ENCODE measurements at regions not wholly inside any gene's neighbourhood (a gene's known extent, or its start where the extent isn't known, plus 50 kb on each side); places are given as distances from the start of the nearest gene placed in this dataset.

DNA sequence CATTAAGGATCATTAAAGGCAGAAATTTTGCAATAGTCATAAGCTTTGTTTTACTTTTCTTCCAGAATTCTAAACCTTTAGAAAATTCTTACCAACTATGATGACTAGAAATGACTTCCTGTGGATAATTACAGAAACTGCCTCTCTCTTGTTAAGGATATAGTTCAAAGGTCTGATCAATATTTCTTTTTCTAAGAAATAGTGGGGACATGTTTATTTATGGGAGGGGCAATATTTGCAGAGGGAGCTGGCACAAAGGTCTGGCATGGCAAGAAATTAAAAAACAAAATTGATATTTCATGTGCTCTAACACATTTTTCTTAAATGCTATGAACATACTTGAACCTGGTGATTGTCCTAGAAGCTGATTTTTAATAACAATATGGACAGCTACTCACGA, 448.9 kb downstream of the KCTD8 start:
- H3K9me2 ChIP-seq (replicated peaks; ENCODE audit: insufficient read depth, low read length), result no peaks in the 10 kb centered on the region
- no peaks in the 10 kb centered on the region for H4K20me1 ChIP-seq (ENCODE audit: low read depth, low read length)
- TF ChIP-seq, protein P1, sequence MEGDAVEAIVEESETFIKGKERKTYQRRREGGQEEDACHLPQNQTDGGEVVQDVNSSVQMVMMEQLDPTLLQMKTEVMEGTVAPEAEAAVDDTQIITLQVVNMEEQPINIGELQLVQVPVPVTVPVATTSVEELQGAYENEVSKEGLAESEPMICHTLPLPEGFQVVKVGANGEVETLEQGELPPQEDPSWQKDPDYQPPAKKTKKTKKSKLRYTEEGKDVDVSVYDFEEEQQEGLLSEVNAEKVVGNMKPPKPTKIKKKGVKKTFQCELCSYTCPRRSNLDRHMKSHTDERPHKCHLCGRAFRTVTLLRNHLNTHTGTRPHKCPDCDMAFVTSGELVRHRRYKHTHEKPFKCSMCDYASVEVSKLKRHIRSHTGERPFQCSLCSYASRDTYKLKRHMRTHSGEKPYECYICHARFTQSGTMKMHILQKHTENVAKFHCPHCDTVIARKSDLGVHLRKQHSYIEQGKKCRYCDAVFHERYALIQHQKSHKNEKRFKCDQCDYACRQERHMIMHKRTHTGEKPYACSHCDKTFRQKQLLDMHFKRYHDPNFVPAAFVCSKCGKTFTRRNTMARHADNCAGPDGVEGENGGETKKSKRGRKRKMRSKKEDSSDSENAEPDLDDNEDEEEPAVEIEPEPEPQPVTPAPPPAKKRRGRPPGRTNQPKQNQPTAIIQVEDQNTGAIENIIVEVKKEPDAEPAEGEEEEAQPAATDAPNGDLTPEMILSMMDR (IDR thresholded peaks at IDR 0.05; ENCODE audit: insufficient read depth, low read length, poor library complexity, severe bottlenecking), result no peak
- no peak for TF ChIP-seq EZH2phosphoT487 (conservative IDR thresholded peaks at IDR 0.05; ENCODE audit: low read length)

DNA sequence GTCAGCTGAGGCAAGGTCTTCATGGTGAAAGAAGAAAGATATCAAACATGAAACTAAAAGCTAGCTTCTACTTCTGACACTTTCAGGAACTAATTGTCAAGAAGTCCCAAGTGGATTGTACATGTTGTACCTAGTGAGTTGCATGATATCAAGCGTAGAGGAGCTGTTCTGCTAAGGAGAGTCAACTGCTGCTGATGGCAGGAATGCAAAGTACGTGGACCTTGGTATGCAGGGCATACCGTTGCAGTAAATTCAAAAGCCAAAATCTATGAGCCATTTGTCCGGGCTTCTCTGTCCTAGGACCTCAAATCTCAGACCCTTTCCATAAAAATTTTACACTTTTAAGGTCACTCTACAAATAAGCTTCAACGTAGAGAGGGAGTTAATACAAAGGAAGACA, 446.2 kb downstream of the KCTD8 start:
- Histone ChIP-seq H3K27me3 (ENCODE audit: low read length) (no peaks in the 10 kb centered on the region), H2AFZ (ENCODE audit: low read depth, low read length, severe bottlenecking) (no peak overlapping the region), H4K20me1 (ENCODE audit: low read depth, low read length) (no peaks in the 10 kb centered on the region), H3K4me3 (ENCODE audit: insufficient read depth, low read length, poor library complexity, severe bottlenecking) (no peak overlapping the region), H3K79me2 (ENCODE audit: insufficient read depth, low read length) (no peaks in the 10 kb centered on the region), H3F3A (ENCODE audit: insufficient read depth) (no peaks in the 10 kb centered on the region), H3K9me3 (ENCODE audit: insufficient read depth, low read length) (no peaks in the 10 kb centered on the region), H3K36me3 (ENCODE audit: low read length) (no peaks in the 10 kb centered on the region), H3K4me2 (ENCODE audit: low read depth, low read length, poor library complexity, severe bottlenecking) (no peak overlapping the region), H3K9me2 (replicated peaks; ENCODE audit: insufficient read depth, low read length) (no peaks in the 10 kb centered on the region), H3K27ac (ENCODE audit: low read depth, low read length) (no peak overlapping the region), H3K9ac (ENCODE audit: low read length) (no peak overlapping the region)
- TF ChIP-seq, protein P1 (IDR thresholded peaks at IDR 0.05; ENCODE audit: insufficient read depth, low read length, poor library complexity, severe bottlenecking), result no peak

More for the DNA sequence above, 448.9 kb downstream of the KCTD8 start:
- H3K36me3 ChIP-seq (ENCODE audit: low read length), result no peaks in the 10 kb centered on the region
- H3K79me2 ChIP-seq (ENCODE audit: insufficient read depth, low read length), result no peaks in the 10 kb centered on the region
- H3K27ac ChIP-seq (ENCODE audit: low read depth, low read length), result no peak overlapping the region
- H2AFZ ChIP-seq (ENCODE audit: low read depth, low read length, severe bottlenecking), result no peak overlapping the region
- H3K27me3 ChIP-seq (ENCODE audit: low read length), result no peaks in the 10 kb centered on the region
- no peaks in the 10 kb centered on the region for H3F3A ChIP-seq (ENCODE audit: insufficient read depth)
- no peak overlapping the region for H3K4me3 ChIP-seq (ENCODE audit: insufficient read depth, low read length, poor library complexity, severe bottlenecking)
- no peaks in the 10 kb centered on the region for H3K9me3 ChIP-seq (ENCODE audit: insufficient read depth, low read length)
- H3K4me2 ChIP-seq (ENCODE audit: low read depth, low read length, poor library complexity, severe bottlenecking), result no peak overlapping the region
- H3K9ac ChIP-seq (ENCODE audit: low read length), result no peak overlapping the region

DNA sequence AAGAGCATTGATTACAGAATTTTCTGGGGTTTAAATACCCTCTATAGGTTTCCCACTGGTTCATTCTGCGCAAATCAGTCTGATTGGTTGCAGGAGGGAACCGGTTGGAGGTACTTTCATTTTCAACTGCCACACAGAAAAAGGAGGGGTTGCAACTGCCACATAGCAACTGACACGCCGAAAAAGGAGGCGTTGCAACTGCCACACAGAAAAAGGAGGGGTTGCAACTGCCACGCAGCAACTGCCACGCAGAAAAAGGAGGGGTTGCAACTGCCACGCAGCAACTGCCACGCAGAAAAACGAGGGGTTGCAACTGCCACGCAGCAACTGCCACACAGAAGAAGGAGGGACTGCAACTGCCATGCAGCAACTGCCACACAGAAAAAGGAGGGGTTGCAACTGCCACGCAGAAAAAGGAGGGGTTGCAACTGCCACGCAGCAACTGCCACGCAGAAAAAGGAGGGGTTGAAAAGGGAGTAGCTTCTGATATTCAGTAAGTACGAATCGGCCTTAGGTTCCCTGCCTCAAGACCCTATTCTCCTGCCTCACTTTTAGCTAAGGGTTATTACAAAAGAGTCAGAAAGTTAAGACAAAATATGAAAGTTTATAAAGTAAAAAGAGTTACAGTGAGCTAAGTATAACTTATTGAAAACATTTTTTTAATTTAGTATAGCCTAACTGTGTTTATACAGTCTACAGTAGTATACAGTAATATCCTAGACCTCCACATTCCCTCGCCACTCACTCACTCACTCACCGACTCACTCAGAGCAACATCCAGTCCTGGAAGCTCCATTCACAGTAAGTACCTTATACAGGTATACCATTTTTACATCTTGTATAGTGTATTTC, 431.8 kb downstream of the KCTD8 start:
- Histone ChIP-seq H3K9me3 (ENCODE audit: insufficient read depth, low read length) (no peaks in the 10 kb centered on the region), H2AFZ (ENCODE audit: low read depth, low read length, severe bottlenecking) (no peak overlapping the region), H3F3A (ENCODE audit: insufficient read depth) (no peaks in the 10 kb centered on the region)

More for the DNA sequence above, 431.8 kb downstream of the KCTD8 start:
- Histone ChIP-seq H3K4me3 (ENCODE audit: insufficient read depth, low read length, poor library complexity, severe bottlenecking) (no peak overlapping the region), H3K79me2 (ENCODE audit: insufficient read depth, low read length) (no peaks in the 10 kb centered on the region), H3K4me2 (ENCODE audit: low read depth, low read length, poor library complexity, severe bottlenecking) (peak overlapping the region; percentile 29), H3K27ac (ENCODE audit: low read depth, low read length) (no peak overlapping the region), H3K36me3 (ENCODE audit: low read length) (0 out of 2 replicates have a peak, but pooled peaks cover 2% of the 10 kb centered on the region), H3K9ac (ENCODE audit: low read length) (no peak overlapping the region), H3K27me3 (ENCODE audit: low read length) (no peaks in the 10 kb centered on the region), H3K9me2 (replicated peaks; ENCODE audit: insufficient read depth, low read length) (no peaks in the 10 kb centered on the region), H4K20me1 (ENCODE audit: low read depth, low read length) (no peaks in the 10 kb centered on the region)
- TF ChIP-seq EZH2phosphoT487 (conservative IDR thresholded peaks at IDR 0.05; ENCODE audit: low read length), result no peak
- TF ChIP-seq, protein P1 (IDR thresholded peaks at IDR 0.05; ENCODE audit: insufficient read depth, low read length, poor library complexity, severe bottlenecking), result no peak

Data from SU-DHL-6 (cell line).